ENCODE measurements at regions not wholly inside any gene's neighbourhood (a gene's known extent, or its start where the extent isn't known, plus 50 kb on each side); places are given as distances from the start of the nearest gene placed in this dataset.

DNA sequence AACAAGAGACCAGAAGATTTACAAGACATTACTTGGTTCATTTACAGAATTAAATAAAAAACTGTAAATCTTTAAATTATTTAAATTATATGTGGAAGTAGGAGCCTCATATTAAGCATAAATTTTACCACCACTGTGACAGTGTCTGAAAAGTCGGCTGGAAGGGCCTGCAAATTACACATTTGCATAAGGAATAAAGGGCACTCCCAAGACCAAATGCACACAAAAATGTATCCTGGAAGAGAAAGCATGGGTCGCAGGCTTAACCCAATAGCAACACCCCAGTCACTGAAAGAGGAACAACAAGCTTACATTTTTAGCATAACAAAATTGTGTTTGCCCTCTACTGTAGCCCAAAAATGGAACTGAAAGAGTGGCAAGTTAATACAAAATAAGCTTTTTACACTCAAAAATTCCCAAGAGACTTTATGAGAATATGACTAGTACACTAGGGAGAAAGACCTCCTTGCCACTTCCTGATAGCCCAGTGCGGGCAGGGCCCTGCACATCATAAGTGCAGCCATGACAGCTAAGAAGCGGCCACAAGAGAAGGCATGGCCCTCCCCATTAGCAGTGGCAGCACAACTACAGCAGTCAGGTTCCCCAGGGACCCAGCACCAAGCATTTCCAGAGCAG, 482.0 kb downstream of the DTWD2 start:
- TF ChIP-seq, protein P1, sequence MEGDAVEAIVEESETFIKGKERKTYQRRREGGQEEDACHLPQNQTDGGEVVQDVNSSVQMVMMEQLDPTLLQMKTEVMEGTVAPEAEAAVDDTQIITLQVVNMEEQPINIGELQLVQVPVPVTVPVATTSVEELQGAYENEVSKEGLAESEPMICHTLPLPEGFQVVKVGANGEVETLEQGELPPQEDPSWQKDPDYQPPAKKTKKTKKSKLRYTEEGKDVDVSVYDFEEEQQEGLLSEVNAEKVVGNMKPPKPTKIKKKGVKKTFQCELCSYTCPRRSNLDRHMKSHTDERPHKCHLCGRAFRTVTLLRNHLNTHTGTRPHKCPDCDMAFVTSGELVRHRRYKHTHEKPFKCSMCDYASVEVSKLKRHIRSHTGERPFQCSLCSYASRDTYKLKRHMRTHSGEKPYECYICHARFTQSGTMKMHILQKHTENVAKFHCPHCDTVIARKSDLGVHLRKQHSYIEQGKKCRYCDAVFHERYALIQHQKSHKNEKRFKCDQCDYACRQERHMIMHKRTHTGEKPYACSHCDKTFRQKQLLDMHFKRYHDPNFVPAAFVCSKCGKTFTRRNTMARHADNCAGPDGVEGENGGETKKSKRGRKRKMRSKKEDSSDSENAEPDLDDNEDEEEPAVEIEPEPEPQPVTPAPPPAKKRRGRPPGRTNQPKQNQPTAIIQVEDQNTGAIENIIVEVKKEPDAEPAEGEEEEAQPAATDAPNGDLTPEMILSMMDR (IDR thresholded peaks at IDR 0.05; ENCODE audit: low read length), result no peak
- no peak for TF ChIP-seq EZH2 (optimal IDR thresholded peaks at IDR 0.05; ENCODE audit: low read depth, low read length)
